ENCODE measurements at regions not wholly inside any gene's neighbourhood (a gene's known extent, or its start where the extent isn't known, plus 50 kb on each side); places are given as distances from the start of the nearest gene placed in this dataset.

DNA sequence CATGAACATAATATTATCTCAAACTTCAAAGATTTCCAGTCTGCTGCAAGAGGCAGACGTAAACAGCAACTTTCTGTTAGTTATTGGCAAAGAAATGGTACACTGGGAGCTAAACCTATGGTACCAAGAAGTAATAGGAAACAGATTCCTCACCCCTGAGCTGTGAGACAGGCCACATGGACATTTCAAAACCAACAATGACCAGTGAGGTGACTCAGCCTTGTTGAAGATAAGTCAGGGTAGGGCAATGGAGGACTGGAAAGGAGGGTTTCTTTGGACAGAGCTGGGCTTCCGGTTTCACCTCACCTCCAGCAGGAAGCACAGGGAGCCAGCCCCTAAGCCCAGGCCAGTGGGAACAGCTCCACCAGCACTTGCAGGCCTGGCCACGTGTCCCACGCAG lies 1320.5 kb downstream of the AACS start:
- no peak for TF ChIP-seq EP300 (IDR thresholded peaks at IDR 0.05)
- TF ChIP-seq, protein P1, sequence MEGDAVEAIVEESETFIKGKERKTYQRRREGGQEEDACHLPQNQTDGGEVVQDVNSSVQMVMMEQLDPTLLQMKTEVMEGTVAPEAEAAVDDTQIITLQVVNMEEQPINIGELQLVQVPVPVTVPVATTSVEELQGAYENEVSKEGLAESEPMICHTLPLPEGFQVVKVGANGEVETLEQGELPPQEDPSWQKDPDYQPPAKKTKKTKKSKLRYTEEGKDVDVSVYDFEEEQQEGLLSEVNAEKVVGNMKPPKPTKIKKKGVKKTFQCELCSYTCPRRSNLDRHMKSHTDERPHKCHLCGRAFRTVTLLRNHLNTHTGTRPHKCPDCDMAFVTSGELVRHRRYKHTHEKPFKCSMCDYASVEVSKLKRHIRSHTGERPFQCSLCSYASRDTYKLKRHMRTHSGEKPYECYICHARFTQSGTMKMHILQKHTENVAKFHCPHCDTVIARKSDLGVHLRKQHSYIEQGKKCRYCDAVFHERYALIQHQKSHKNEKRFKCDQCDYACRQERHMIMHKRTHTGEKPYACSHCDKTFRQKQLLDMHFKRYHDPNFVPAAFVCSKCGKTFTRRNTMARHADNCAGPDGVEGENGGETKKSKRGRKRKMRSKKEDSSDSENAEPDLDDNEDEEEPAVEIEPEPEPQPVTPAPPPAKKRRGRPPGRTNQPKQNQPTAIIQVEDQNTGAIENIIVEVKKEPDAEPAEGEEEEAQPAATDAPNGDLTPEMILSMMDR (IDR thresholded peaks at IDR 0.05) = no peak
- no peak for TF ChIP-seq POLR2AphosphoS5 (IDR thresholded peaks at IDR 0.05)

Measured in stomach (tissue), 4 donors.